ENCODE measurements at regions not wholly inside any gene's neighbourhood (a gene's known extent, or its start where the extent isn't known, plus 50 kb on each side); places are given as distances from the start of the nearest gene placed in this dataset.

DNA sequence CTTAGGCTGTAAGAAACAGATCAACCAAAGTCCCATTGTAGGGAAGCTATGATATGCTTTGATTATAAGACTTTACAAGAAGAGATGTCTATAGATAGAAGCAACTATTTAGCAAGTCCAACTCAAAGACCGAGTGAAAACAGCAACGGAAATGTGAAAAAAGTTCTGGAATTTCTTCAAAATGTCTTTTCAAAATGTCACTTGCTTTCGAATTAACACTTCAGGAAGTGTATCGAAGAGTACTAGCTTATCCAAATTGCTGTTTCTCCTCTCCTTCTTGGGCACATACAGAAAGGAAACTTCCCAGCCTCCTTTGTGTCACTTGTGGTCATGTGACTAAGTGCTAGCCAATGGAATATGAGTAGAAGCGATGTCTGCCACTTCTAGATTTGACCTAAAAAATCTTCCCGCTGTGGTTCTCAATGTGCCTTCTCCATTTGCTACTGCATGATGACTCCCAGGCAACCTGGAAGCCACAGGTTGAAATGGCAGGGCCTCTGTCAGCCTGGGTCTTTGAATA lies 89.9 kb downstream of the TSEN15 start:
- DNase-seq, result no peak

DNA sequence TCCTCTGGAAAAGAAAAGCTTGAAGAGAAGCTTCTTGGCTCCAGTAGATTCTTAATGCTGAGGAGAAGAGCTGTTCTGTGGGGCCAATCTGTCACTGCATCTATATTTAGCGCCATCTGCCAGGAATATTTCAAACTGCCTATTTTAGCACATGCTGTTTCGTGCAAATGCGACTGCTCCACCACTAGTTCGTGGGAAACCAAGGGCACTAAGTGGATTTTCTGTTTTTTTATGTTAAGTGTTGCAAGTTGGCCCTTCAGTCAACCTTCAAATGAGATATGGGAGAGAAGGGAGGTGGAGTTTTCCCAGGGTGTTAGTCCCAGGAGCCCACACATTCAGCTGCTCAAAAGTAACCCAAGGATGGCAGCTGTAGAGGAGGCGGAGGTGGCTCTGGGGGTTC lies 91.9 kb downstream of the TSEN15 start:
- intact Hi-C loops (cut with DNase I), result no loop called here
- DNase-seq, result peak in 18 of 42 donors; percentile 4 to 71 (median 34)

More for the DNA sequence above, 89.9 kb downstream of the TSEN15 start:
- intact Hi-C loops (cut with DNase I), result no loop called here

DNA sequence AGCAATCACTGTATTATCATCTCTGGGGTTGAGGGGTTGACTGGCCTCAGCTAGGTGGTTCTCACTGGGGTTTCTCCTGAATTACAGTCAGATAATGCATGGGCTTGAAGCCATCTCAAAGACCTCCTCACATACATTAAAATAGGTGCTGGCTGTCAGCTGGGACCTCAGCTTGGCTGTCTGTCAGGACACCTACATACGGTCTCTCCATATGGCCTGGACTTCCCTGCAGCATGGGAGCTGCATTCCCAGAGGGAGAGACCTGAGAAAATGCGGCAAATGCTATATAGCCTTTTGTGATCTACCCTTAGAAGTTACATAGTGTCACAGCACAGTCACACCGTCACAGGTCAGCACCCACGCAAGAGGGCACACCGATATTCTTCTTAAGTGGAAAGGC lies 93.6 kb downstream of the TSEN15 start:
- intact Hi-C loops (cut with DNase I), result no loop called here
- DNase-seq, result no peak

DNA sequence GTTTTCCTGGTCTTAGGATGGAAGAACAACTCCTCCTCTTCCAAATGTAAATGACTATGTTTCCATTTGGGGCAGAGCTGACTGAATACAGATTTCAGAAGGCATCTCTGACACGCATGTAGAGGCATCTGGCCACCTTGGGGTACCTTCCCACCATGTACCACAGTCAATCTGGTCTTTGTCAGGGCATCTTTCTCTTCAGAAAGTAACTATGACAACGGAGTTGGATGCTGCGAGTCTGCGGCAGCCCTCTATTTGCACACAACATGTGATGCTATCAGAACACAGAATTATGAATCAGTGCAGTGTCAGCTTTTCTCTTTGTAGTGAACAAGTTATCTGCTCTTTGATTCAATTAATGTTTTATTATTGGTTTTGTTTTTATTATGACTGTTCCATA lies 94.7 kb downstream of the TSEN15 start:
- no peak for DNase-seq
- intact Hi-C loops (cut with DNase I), result no loop called here

DNA sequence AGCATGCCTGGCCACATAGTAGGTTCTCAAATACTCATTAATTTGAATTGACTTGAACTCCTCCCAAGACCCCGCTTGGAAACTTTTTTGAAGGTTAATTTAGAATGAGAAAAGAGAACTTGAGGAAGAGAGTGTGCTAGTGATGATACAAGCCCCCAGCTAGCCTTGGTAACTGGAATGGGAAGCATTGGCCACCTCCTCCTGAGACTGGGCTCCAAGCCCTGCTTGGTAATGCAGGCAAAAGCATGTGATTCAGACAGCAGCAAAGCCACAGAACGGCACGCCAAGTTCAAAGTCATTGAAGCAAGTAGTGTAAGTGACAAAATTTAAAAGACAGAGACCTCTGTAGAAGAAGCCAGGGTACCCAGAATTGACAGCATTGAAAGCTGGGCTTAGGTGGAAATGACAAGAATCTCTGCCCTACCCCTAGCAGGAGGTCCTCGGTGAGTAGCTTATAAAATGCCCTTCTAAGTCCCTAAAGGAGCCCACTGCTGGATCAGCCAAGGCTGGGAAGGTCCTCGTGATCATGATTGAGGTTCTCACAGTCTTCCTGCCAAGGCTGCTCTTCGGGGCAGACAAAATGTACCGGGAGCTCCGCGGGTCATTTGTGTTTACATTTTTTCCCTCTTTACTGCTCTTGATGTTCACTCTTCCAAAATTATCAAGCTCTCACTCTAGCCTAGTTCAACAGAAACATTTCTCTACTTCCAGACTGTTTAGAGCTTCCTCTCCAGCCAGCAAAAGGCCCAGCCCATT lies 99.4 kb downstream of the TSEN15 start:
- DNase-seq, result peak in 20 of 42 donors; percentile 17 to 77 (median 36)

DNA sequence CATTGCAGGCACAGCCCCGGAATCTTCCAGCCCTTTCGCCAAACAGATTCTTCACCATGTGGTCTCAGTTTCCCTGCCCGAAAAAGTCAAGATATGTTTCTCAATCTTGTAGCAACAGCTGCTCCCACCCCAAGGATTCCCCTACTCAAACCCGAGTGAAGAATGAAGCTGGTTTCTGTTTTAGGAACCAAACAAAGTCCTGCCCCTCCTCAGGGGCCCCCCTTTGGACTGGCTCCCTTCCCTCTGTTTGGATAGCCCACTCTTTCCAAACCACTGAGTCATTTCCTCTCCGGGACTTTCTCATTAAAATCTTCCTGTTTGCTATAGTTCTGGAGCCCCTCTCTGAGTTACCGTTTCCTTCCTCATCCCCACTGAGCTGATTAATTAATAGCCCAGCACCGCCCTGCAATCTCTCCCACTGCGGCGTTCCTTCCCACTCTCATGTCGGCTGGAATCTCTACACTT lies 100.9 kb downstream of the TSEN15 start:
- intact Hi-C loops (cut with DNase I), result no loop called here
- DNase-seq, result peak in 1 of 42 donors; percentile 43

More for the DNA sequence above, 99.4 kb downstream of the TSEN15 start:
- intact Hi-C loops (cut with DNase I), result no loop called here

DNA sequence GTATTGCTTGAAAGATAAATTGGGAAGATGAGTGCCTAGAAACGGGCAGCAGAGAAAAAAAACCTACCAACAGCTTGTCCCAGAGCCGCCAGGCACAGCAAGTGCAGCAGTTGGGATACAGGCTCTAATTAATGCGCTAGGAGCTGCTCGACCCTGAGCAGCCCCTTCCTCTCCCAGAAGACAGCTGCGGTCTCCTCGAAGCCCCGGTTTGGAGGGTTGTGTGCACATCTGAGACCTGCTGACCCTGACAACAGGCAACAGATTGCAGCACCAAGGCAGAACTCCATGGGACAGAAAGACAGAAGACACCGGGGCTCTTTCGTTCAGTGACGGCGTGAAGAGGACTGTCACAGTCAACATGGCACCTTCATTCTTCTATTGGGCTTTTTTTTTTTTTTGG lies 101.4 kb downstream of the TSEN15 start:
- DNase-seq, result no peak
- intact Hi-C loops (cut with DNase I), result no loop called here

DNA sequence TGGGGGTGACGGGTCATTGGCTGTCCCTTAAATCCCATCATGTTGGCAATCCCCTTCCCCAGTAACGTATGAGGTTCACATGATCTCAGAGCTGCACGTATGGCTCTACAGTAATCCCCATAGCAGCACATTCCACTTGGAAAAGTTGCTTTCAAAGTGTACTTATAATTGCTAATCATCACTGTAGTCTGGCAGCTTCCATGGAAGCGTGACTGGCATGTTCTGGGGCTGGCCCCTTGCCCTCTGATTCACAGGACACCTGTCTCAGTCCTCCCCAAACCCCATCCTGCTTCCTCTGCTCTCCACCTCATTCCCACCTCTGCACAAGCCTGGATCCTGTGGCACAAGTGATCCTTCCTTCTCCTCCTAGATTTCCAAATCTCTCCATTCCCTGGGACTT lies 102.2 kb downstream of the TSEN15 start:
- intact Hi-C loops (cut with DNase I), result no loop called here
- DNase-seq, result no peak

DNA sequence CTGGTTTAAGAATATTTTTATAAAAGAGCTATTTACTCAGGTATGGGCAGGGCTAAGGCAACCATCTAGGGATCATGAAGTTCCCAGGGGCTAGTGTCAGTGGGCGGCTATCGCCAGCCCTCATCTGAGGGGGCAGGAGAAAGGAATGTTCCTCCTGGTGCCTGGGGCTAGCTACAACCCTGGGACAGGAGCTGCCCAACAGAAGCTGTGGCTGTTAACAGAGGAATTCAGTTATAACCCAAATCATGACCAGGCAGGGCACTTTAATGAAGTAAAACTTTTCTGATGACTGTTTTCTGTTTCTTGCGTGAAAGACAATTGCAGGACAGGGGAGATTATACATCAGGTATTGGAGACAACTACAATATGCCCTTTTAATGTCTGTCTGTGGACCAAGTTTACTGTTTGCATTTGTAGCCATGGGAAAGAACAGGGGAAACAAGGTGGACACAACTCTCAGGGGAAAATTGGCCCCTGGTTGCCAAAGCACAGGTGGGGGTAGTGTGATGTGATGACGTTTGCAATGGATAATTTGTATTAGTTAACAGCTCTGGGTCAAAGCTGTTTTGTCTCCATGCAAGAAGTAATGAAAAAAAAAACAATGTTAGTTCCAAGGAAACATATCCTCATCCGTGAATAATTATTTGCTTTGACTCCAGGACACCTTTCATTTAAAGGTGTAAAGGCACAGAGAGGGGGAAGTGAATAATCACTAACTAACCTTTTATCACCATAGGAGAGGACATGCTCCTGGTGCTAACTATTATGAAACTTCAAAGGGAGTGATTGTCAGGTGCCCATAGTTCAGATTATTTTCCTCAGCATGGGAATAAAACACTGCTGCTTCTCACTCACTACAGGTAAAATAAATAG lies 105.2 kb downstream of the TSEN15 start:
- no peak for DNase-seq
- intact Hi-C loops (cut with DNase I), result no loop called here

DNA sequence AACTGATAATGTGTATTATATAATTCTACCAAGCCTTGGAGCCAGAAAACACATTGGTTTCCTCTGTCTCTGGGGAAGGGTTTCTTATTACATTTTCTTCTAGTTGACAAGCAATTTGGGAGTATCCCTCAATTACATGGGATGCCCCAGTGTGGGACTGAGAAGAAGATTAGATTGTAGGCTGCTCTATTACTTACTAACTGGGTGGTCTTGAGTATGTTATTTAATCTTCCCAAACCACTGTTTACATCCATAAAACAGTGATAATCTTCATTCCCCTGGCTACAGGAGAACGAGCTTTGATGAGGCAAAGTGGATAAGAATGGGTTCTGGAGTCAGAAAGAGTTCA lies 105.8 kb downstream of the TSEN15 start:
- intact Hi-C loops (cut with DNase I), result no loop called here
- DNase-seq, result no peak

DNA sequence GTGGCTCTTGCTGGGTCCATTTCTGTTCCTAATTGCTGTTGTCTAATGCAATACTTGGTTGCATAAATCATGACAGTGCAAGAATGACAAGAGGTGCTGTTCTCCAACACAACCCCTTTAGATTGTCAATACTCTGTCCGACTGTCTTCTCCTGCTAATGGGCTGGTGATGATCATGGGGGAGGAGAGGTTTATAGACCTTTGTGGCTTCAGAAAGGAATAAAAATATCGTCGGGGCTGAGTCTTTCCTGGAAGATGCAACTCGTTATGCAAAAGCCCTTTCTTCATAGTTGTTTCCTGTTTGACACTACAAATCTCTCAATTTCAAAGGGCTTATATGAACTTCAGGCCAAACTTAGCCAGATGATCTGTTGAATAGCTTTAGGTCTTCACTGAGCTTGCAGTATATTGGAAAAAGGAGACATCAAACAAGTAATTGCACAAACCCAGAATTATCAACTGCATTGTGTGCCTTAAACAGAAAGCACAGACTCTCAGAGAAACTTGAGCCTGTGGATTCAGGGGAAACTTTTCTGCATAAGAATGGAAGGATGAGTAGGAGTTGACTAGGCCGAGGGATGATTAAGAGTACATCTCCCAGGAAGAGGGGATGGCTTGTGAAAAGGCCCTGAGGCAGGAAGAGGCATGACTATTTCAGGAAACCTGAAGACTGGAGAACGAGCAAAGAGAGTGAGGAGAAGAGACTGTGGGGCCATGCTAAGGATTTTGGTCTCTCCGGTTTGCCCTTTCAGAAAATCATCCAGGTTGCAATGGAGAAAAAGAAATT lies 107.6 kb downstream of the TSEN15 start:
- no peak for DNase-seq
- intact Hi-C loops (cut with DNase I), result no loop called here

DNA sequence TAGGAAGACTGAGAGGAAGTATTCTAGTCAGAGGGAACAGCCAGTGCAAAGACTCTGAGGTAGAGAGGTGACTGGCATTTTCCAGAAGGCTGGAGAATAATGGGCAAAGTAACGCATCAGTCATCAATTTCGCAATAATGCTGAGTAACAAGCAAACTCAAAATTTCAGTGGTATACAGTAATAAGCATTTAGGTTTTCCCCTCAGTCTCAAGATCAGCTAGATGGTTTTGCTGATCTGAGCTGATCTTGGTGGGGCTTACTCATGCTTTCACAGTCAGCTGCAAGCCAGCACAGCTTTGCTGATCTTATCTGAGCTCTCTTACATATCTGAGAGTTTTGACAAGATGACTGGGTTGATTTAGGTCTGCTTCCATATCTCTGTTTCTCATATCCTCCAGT lies 108.7 kb downstream of the TSEN15 start:
- intact Hi-C loops (cut with DNase I), result no loop called here
- no peak for DNase-seq

DNA sequence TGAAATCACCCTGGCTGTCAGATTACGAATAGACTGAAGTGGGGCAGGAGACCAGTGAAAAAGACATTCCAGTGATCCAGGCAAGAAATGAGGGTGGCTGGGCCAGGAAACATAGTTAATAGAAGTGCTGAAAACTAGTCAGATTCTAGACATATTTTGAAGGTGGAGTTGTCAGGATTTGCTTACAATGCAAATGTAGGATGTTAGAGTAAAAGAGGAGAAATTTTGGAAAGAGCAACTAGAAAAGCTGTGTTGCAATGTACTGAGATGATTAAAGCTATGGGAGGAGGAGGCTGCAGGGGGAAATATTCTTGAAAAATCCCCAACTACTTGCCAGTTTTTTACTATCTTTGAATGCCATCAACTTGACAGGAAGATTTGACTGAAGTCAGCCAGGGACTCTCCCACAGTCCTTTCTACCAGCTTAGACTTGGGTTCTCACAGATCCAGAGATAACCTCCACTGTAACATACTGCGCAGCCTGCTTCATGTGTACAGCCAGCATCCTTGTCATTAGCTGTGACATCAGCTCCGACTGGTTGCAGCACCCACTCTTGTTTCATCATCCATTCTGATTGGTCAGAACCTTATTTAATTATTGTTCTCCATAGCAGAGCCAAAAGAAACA lies 109.7 kb downstream of the TSEN15 start:
- intact Hi-C loops (cut with DNase I), result no loop called here
- DNase-seq, result peak in 16 of 42 donors; percentile 6 to 65 (median 37)

DNA sequence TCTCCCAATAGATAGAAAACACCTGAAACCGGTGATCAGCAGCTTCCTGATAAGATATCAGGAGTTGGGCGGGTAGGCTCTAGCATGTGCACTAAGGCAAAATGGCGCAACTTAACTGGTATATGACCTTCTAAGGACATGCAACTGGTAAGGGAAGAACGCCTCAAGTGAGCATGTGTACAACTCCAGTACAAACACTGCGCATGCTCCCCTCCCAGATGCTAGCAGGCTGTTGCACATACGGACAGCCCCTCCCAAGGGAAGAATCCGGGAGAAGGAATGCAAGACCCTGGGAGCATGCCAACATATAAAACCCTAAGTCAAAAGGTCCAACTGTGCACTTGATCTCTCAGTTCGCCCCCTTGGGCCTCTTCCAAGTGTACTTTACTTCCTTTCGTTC lies 110.8 kb downstream of the TSEN15 start:
- intact Hi-C loops (cut with DNase I), result no loop called here
- no peak for DNase-seq

DNA sequence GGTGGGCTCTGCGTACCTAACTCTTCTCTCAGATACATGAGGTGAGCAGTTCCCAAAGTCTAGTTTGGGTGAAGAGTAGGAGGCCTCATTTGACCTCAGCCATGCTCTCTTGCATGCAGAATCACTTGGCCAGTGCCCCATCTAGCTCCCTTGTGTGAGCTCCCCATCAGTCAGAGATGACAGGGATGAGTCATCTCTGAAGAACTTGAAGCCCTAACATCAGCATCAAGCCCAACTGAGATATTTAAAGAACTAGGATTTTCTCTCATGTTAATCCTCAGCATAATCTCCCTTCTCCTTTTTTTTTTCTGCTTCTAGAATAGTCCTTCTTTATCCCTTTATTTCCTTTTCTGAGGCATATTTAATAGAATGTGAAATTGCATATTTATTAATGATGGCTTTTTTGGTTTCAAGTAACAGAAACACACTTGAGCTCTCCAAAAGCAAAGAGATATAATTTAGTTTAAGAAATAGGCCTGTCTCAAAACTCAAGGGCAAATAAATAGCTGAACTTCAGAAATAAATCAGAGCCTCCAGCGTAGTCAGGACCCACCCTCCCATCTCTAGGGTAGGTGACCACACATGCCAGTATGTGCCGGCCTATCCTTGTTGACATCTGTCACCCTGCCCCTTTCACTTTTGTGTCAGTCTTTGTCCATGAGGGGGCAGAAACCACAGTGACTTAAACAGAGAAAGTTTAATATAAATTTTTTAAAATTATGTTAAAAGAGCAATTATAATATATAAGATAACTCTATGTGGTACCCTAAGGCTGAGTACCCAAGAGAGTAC lies 112.3 kb downstream of the TSEN15 start:
- no peak for DNase-seq
- intact Hi-C loops (cut with DNase I), result no loop called here

DNA sequence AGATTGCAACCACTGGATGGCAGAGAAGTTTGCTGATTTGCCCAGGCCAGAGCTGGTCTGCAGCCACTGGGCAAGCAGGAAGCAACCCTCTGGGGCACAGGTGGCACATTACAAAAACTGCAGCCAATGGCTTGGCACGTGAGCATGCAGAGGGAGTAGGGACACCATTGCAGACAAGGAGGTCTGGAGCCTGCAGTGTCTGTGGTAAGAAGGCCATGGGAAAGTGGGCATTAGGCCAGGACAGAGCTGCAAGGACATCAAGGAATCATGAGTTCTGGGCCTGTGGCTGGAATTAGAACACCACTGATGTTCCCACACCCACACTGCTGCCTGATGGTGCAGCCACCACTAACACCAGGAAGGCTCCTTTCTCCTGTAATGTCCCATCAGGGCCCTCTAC lies 113.0 kb downstream of the TSEN15 start:
- DNase-seq, result no peak
- intact Hi-C loops (cut with DNase I), result no loop called here

DNA sequence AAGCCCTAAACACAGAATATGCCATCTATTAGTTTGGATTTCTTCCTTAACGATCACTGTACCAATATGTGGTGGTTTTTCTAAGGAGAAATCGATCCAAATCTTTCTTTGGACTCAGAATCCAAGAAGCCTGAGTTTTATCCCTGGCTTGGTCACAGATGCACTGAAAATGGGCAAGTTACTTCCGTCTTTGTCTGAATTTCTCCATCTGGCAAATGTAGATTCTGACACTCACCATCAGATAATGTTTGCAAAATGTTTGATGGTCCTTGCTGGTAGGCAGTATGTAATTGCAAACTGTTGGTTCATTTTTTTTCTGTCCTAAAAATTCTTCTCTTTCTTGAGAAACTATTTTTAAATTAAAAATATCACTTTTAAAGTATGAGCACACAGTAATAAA lies 115.0 kb downstream of the TSEN15 start:
- DNase-seq, result no peak
- intact Hi-C loops (cut with DNase I), result no loop called here

DNA sequence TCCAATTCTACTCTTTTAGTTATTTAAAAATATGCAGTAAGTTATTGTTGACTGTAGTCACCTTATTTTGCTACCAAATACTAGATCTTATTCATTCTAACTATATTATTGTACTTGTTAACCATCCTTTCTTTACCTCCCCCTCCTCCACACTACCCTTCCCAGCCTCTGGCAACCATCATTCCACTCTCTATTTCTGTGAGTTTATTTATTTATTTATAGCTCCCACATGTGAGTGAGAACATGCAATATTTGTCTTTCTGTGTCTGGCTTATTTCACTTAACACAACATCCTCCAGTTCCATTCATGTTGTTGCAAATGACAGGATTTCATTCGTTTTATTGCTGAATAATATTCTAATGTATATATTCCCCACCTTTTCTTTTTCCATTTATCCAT lies 115.8 kb downstream of the TSEN15 start:
- intact Hi-C loops (cut with DNase I), result no loop called here
- no peak for DNase-seq
